Pulmonary artery endothelial cell (primary cell): ENCODE measurements at regions not wholly inside any gene's neighbourhood (a gene's known extent, or its start where the extent isn't known, plus 50 kb on each side); places are given as distances from the start of the nearest gene placed in this dataset.
A peak's percentile ranks its signal among the peaks of the same experiment; 100 is the strongest.

ENCODE experiments used
- DNase-seq: peaks from one replicate; pipeline ENCODE4 v3.0.0-alpha.2; 2011; ENCODE audit warnings: low read depth, low spot score

DNA sequence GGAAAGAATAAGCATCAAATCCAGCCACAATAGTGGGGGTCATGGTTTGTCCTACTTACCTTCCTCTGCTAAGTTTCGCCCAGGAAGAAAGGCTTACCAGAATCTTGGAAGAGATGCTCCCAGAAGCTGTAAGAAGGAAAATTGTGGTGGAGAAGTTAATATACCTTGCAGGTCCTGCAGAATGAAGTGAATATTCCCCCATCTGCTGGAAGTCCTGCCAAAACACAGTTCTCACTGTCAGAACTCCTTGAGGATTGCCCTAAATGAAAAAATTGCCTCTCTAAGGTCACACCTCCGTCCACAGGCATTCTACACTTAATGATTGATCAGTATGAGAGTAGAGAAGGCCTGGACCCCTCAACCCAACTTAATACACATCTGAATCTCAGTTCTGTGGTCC is 78.4 kb upstream of the RGS21 start:
- no peak for DNase-seq

DNA sequence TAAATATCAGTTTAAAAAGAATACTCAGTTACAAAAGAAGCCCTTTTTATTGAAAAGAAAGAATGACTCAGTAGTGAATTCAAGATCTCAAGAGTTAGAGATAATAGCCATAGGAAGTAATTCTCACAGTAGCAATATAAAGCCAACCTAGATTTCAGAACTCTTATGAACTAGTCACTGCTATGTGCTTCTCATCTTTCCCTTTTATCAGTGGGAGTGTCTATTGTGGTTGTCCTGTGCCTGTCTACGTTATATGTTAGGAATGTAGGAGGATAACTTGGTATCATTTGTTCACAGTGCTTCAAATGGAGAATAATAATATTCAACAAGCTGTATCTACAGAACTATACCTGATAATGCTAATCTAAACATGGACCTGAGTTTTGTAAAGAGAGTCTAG is 73.1 kb upstream of the RGS21 start:
- no peak for DNase-seq

GRCh38 chr1:192251735-192252134 is 65.1 kb upstream of the RGS21 start:
- no peak for DNase-seq

- no peak for DNase-seq
Measured at GRCh38 chr1:192252776-192253175, 64.0 kb upstream of the RGS21 start.

GRCh38 chr1:192256674-192257334 is 60.0 kb upstream of the RGS21 start:
- DNase-seq: peak; percentile 44

- DNase-seq: peak; percentile 78
Measured at GRCh38 chr1:192260076-192260475, 56.7 kb upstream of the RGS21 start.

DNA sequence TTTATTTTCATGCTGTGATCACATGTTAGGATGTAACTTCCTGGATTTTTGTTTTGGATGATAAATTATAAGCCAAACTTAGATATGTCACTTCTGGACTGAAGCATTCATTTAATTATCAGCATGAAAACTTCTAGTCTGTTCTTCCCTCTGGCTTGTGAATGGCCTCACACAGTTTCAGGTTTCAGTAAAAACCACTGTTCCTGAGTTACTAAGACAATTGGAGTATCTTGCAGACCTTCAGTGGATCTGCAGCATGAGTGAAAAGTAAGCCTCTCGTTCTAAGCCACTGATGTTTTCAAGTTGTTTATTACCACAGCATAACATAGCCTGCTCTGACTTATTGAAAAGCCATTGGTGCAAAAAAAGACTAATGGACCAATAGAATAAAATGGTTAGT is 55.3 kb upstream of the RGS21 start:
- DNase-seq: no peak

GRCh38 chr1:192263436-192263835 is 53.4 kb upstream of the RGS21 start:
- peak; percentile 71 for DNase-seq

DNA sequence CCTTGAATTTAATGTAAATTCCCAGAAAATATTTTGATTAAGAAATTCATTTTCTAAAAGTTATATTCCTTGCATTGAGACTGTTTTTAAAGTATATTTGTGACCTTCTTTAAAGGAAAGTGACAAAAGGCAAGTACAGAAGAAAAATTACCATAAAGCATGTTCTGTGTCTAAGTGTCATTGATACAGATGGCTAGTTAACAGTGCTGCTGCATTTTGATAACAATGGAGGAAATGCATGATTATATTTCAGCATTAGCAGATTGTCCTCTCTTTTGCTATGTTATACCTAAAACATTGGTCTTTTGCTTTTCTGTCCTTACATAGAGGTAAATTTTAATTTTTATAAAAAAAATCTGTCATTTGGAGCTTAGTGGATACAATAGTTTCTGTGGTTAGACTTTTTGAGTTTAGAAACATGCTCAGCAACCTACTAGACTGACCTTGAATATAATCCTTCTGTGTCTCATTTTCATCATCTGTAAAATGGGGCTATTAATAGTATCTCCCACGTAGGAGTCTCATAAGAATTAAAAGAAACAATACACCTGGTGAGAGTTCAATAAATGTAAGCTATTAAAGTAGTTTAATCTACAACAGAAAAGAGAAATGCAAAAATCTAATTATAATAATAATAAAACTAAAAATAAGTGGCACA is 51.1 kb upstream of the RGS21 start:
- no peak for DNase-seq

- DNase-seq: no peak
Measured at GRCh38 chr1:192266645-192267044, 50.1 kb upstream of the RGS21 start.
